ENCODE measurements at regions not wholly inside any gene's neighbourhood (a gene's known extent, or its start where the extent isn't known, plus 50 kb on each side); places are given as distances from the start of the nearest gene placed in this dataset.

DNA sequence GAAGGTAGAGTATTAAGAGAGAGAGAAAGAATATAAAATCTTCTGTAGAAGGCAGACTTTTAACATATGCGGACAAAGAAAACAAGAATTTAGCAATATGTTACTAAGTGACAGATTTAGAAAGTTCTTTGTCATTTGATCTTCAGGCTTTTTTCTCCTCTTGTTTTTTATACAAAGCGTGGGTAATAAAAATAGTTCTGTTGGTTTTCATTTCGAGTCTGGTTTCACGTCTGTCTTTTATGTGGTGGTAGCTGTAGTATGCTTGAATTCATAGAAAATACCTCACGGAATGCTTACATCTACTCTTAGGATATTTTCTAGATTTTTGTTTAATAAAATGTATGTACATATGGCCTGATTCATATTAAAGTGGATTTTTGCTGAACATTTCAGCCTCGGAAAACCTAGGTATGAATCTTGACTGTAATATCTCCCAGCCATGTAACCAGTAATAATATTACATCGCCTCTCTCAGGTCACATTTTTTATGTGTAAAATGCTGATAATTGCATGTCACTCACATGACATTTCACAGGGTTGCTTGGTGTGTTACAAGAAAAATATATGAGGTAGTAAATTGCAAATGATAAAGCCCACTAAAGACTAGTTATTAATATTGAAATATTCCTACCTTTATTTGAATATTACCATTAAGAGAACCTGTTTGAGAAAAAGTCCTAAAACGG is 72.5 kb upstream of the TAF11L2 start:
- intact Hi-C loops (cut with DNase I): no loop called here

DNA sequence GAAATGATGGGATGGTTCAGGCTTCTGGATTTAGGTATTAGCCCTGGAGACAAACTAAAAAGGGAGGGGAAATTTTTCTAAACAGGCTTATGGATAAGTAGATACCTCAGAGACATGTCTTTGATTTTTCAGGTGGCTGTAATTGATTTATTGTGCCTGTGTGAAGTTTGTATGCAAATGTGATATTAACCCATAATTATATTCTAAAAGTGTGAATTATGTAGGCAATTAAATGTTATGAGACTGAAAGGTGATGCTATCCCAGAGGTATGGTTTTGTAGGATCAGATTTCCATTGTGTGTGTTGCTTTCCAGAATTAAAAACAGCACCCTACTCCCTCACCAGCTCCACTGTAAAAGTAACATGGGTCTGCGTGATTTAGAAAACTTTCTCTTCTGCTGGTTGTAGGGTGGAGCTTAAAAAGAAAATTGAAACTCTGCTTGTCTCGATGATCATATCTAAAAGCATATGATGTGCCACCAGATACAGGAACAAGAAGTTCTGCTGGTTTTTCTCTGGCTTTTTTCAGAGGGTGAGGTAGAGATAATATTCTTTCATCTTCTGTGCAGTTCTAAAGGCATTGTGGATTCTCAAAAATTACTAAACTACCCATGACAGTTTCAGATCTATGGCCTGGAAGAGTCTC is 71.8 kb upstream of the TAF11L2 start:
- intact Hi-C loops (cut with DNase I): no loop called here
- DNase-seq (no peak), ATAC-seq (no peak)

More for the DNA sequence above, 72.5 kb upstream of the TAF11L2 start:
- DNase-seq: no peak
- no peak for ATAC-seq

DNA sequence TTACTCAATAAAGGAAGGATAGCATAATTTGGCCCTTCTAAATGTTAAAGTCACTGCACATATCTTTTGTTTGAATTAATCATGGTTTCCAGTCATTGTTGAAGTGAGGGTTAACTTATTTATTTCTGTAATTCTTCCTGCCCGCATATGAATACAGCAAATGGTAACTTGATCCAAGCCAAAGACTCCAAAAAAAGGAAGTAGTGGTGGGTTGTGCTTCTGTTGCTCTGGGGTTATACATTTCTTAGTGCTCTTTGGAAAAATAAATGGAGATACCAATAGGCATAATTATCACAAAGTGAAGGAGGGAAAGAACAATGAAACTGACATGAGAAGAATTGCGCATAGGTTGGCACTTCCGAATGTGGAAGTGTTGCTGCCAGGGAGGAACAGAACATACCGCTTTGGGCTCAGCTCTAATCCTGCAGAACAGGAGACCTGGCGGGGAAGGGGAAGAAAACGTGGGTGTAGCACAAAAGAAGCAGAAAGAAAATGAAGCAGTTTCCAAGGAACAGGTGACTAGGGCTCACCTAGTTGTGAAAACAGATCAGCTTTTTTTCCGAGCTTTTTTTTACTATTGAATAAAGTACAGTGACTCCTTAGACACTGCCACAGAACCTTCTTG is 69.7 kb upstream of the TAF11L2 start:
- ATAC-seq (no peak), DNase-seq (no peak)
- intact Hi-C loops (cut with DNase I): no loop called here

DNA sequence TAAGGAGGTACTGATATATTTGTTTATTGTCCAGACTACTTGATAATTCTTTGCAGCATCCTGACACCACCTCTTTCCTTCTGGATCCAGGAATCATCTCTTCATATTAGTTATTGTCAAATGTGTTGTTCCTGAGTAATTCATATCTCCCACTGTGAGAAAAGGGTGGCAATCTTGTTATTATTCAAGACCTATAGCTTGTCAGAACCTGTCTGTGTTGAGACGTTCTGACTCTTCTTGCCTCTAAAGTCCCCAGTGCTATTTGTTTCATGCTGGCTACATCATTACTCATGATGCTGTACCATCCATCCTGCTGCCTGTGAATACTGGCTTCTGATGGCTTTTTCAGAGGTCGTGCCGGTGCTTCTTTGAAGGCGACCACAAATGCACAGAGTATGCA is 68.7 kb upstream of the TAF11L2 start:
- intact Hi-C loops (cut with DNase I): no loop called here
- DNase-seq (no peak), ATAC-seq (no peak)

DNA sequence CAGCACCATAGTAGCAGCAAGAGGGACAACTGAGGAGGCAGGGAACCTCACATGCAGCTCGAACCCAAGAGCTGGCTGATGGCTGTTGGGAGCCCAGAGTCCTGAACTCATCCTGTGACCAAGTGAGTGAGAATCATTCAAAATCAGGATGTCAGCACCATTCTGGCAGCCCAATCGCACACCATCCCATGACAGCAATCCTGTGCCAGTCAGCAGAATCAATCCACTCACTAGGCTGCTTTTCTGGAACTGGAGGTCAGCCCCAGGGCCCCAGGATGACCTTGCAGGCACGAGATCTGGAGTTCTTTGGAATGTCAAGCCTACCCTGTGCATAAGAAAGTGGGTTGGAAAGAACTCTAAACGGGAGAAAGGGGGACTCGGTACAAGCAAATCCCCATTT is 67.8 kb upstream of the TAF11L2 start:
- no peak for ATAC-seq
- no peak for DNase-seq
- intact Hi-C loops (cut with DNase I): no loop called here

DNA sequence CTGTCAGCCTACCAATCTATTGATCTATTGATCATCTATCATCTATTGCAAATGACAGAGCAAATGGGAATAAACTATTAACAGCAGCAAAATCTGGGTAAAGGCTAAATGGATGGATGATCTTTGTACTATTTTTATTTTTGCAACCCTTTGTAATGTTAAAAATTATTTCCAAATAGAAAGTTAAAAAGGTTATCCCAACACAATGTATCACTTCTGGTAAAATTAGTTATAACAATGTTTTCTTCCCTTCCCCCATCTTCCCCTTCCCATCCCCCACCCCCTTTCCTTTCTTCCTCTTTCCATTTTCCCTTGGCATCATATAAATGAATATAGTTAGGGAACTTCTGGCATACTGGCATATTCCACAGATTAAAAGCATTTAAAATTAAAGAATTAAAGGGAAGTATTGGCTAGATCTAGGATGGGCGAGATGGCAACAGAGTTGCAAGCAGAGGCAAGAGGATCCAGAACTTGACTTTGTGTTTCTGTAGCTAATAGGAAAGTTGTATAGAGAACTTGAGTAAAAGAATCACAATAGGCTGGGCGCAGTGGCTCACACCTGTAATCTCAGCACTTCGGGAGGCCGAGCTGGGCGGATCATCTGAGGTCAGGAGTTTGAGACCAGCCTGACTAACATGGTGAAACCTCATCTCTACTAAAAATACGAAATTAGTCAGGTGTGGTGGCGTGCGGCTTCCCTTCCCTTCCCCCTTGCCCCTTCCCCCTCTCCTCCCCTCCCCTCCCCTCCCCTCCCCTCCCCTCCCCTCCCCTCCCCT is 66.6 kb upstream of the TAF11L2 start:
- DNase-seq (no peak), ATAC-seq (no peak)
- intact Hi-C loops (cut with DNase I): no loop called here

DNA sequence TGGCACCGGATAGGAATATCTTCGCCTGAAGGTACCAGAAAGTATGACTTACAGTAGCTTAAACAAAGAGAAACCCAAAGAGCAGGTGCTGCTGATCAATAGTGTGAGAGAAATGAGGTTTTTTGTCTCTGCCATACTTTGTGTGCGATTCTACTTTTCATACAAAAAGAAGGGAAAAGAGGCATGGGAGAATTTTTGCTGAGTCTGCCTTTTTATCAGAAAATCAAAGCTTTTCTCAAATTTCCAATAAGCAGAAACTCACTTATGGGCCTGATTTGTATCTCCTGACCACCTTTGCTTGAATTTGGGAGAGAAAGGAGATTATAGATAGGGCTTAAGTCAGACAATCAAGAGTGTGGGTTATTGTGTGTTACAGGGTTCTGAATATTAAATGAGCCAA is 65.5 kb upstream of the TAF11L2 start:
- intact Hi-C loops (cut with DNase I): no loop called here
- DNase-seq: no peak
- no peak for ATAC-seq

DNA sequence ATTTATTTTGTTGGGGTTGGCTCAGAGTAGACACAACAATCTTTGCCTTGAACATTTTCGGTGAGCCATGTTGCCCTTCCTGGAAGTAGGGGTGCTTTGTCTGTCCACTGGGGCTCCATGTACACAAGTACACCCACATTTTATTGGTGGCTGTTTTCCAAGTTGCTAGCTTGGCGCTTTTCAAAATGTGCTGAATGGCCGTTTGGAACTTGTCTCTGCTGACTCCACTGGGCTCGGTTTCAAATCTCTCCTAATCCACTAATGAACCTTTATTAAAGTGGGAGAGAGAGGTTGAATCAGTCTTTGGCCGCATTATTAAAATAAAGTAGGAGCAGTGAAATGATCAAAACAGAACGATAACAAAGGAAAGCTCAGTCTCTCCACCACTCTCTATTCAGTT is 64.6 kb upstream of the TAF11L2 start:
- DNase-seq: no peak
- ATAC-seq: no peak
- intact Hi-C loops (cut with DNase I): no loop called here

DNA sequence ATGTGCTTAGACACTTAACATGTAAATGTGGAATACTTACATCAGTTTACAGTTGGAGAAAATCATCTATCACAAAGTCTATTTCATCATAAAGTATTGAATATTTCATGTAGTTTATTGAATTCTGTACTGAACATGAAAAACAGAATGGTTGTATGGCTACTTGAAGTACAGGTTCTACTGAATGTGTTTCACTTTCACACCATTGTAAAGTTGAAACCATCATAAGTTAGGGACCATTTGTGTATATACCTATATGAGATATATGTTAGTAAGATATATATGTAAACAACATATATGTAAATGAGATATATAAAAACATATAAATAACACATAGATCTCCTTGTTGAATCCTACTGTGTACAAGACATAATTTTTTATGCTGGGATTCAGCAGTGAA is 63.0 kb upstream of the TAF11L2 start:
- no peak for ATAC-seq
- DNase-seq: no peak
- intact Hi-C loops (cut with DNase I): no loop called here

DNA sequence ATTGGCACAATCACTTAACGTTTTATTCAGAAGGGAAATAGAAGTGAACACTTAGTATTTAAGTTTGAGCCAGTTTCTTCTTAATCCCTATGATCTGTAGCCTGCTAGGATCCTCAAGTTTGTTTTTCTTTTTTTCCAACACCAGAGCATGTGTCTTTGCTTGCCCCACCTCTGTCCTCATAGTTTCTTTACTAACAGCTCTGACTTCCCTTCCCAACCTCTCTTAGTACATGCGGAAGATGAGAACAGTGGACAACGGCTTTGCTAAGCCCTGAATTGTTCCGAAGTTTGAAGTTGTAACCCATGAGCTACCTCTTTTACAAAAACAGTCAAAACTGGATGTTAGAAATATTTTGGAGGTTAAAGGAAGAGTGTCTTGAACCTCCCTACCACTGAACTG is 61.7 kb upstream of the TAF11L2 start:
- DNase-seq: no peak
- intact Hi-C loops (cut with DNase I): no loop called here
- ATAC-seq: peak in 1 of 2 donors; percentile 58

DNA sequence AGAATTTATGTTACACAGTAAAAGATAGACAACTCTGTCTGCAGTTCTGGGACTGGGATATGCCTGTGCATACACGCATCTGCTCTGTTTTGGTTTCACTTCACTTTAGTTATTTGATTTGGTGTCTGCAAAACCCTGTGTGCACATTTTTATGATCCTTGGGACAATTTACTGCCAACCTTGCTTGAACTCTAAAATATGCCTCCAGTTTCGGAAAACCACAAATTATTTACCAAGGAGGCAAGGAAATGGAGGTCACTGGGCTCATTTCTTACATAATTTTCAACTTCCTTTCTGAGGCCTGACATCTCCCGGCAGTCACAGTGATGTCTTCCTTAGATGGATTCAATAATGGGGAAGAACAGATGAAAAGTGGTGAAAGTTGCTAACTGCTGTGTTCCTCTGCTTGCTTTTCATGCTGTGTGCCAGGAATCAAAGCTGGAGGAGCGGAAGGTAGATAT is 61.2 kb upstream of the TAF11L2 start:
- peak; percentile 38 to 61 for ATAC-seq
- DNase-seq: no peak
- intact Hi-C loops (cut with DNase I): no loop called here

DNA sequence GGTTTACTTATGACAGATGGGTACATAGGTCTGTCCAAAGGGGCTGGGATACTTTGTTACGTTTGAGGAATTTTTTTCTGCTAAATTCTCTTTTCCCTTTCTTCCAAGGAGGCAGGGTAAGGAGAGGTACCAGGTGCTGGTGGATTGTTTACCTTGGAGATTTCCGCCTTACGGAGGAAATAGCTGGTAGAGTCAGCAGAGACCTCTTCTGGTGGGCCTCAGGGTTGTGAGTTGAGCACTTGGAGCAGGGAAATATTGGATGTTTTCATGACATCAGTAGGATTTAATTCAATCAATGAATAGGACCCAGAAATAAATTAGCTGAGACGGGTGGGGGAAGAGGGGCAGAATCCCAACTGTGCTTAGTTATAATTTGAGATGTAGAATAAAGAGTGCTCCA is 60.0 kb upstream of the TAF11L2 start:
- no peak for ATAC-seq
- DNase-seq: no peak
- intact Hi-C loops (cut with DNase I): no loop called here

DNA sequence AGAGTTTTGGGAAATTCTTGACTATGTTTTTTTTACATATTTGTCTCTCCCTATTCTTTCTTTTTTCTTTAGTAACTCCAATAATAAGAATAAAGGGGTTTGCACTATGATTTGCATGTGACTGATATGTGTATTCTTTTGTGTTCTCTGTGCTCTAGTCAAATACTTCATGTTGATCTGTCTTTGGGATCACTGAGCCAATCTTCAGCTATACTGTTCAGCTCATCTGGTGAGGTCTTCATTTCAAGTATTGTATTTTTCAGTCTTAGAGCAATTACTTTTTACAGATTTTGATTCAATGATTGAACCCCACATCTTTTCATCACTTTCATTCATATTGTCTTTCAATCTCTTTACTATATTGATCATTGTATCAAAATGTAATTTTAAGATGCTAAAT is 58.1 kb upstream of the TAF11L2 start:
- DNase-seq: no peak
- no peak for ATAC-seq
- intact Hi-C loops (cut with DNase I): no loop called here

DNA sequence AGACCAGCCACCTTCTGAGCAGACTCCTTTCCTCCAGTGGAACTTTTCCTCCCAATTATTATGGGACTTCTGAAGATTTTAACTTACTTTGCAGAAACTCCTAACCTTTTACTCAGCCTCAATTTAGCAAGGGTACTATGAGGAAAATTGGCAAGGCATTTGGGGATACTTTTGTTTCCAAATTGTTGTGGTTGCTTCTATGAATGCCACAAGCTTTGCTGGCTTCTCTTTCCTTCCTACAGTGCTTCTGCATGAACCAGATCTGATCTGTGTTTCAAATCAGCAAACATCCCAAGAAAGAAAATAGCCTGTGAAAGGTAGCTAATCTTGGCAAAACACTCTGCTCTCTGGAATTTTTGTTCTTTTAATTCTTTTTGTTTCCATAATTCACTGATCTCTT is 57.3 kb upstream of the TAF11L2 start:
- no peak for ATAC-seq
- no peak for DNase-seq
- intact Hi-C loops (cut with DNase I): no loop called here

DNA sequence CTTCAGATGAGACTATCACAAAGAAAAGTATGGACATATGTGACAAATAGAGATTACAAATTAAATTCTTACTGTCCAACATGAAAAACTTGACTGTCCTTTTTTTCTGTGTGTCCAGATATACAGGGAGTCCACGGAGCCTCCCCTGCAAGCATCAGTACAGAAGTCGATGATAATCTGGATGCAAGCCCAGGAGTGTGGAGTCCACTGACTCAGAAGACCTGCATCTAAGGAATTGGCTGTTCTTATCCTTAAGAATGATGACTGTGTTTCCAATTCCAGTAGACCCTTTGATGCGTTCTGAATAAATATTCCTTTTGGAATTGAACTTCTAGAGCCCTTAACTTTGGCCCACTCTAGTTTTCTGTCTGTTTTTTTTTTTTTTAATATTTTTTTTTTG is 56.7 kb upstream of the TAF11L2 start:
- ATAC-seq (no peak), DNase-seq (no peak)
- intact Hi-C loops (cut with DNase I): no loop called here

DNA sequence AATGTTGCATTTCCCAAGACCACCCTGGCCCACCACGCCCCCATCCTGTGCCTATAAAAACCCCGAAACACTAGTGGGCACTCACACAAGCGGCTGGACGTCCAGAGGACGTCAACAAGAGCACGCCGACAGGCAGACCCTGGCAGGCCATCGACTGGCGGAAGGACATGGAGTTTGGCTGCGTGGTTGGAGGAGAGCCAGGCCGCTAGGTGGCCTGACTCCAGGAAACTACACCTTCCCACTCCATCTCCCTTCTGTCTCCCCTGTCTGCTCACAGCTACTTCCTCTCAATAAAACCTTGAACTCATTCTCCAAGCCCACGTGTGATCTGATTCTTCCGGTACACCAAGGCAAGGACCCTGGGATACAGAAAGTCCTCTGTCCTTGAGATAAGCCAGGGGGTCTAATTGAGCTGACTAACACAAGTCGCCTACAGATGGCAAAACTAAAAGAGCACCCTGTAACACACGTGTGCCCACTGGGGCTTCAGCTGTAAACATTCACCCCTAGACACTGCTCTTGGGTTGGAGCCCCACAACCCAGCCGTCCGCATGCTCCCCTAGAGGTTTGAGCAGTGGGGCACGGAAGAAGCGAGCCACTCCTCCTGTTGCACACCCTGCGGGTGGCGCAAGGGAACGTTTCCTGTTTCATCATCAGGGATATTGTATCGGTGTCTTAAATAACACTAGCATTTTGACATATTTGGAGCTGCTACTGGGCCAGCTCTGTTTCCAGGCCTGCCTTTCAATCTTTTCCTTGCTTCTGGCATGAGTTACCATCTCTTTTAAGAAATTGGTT is 54.5 kb upstream of the TAF11L2 start:
- no peak for ATAC-seq
- intact Hi-C loops (cut with DNase I): no loop called here
- no peak for DNase-seq

DNA sequence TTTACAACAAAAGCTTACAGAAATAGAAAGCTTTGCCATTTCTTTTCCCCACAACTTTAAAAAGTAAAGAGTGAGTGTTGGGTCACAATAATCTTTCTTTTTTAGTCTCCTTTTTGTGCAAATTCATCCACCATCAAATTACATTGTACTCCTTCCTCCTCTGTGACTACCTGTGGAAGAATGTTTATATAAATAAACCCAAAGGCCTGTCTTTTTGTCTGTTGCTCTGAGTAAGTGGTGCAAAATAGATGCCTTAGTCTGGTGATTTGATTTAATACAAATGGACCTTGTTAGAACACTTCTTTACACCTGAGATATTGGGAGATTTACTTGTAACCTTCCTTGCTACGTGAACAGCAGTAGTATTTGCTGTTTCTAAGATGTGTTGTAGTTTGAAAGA is 53.5 kb upstream of the TAF11L2 start:
- ATAC-seq (no peak), DNase-seq (no peak)
- intact Hi-C loops (cut with DNase I): no loop called here

DNA sequence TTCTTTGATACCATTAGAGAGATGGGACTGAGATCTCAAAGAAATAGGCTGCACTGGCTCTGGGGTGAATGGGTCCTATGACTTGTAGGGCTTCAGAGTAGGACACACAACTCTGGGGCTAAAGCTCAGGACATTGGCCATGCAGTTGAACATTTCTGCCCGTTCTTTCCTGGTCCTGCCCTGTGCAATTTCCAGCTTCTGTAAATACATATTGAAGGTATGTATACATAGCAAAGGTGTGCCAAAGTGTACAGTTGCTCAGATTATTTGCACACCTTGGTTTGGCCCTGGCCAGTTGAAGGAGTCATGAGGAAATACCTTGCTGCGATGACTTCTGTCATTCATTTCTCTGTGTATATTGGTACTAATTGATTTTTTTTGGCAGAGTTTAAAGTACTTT is 52.8 kb upstream of the TAF11L2 start:
- intact Hi-C loops (cut with DNase I): no loop called here
- no peak for ATAC-seq
- no peak for DNase-seq
